GM19455 (cell line): ENCODE measurements at regions not wholly inside any gene's neighbourhood (a gene's known extent, or its start where the extent isn't known, plus 50 kb on each side); places are given as distances from the start of the nearest gene placed in this dataset.
"Not testable (repeated sequence)": the region's sequence is repeated elsewhere in the genome, so short reads cannot be mapped to it uniquely, and the experiment has no call there.

ENCODE experiments used
- ATAC-seq: cut with Tn5 transposase; IDR thresholded peaks from one replicate; pipeline ENCODE4 v1.9.1; 2021; ENCODE audit not compliant: unreplicated experiment

DNA sequence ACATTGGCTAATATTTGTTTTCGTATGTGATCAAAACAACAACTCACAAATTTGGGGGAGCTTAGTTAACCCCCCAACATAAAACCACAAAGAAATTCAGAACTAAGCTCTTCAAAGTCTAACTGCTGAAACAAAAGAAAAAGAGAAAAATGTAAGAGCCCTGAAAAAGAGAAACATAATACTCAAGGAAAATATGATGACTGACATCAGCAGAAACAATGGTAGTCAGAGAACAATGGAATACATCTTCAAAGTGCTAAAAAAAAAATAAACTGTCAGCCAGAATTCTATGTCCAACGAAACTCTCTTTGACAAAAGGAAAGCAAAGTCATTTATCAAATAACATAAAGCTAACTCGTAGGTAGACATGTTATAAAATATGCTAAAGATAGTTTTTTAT lies 566.3 kb upstream of the GRAMD2B start:
- ATAC-seq = no peak

DNA sequence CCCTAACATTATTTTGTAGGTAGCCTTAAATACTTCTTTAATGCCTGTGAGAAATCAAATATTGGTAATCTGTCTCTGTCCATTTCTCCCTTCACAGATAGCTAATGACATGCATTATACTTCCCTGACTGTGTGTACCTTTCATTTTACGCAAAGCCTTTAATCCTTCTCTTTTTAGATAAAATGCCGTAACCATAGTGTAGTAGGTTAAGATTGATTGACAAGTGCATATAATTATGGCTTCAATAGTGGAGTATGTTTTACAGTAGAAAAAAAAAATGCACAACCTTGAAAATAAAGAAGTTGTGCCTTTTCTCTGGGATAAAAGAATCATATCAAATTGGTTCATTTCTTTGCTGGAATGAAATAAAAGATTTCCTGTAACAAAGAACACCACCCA lies 559.6 kb upstream of the GRAMD2B start:
- no peak for ATAC-seq

DNA sequence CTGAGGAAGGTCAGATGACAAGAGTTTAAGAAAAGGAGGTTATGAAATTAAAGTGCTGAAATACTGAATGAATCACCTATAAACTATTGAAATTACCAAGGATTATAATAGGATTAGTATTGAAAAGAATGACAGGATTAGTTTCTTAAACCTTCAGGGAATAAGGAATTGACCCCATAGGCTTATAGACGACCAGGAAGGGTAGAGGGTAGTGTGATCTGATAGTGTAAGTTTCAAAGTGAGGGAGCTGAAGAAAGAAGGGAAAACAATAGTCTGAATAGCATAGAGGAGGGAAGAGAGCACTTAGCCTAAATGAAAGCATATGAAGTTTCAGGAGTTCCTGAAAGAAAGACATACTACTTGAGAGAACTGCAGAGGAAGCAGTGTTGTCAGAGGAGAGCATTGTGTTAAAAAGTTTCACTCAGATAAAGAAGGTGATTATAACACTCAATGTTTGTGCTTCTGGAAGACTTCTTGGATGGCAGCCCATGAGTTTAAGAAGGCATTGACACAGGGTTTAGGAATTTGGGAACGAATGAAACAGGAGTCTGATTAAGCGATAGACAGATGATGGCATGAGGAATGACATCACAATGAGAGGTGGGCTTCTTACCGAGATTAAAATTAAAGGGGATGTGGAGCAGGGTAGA lies 557.9 kb upstream of the GRAMD2B start:
- ATAC-seq = no peak

DNA sequence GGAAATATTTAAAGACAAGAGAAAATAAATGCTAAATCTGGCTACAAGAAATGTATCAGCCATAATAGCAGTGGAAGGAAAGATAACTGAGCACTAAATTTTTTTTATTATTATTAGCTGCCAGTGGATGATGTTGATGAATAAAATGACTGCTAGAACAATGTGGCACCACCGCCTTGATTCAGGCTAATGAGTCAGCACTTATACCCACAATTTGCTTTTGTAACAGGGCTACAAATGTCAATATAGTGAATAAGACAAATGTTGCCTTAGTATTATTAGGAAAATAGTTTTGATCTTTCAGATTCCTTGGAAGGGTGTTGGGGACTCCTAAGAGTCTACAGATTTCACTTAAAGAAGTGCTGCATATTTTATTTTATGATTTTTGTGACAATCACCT lies 555.2 kb upstream of the GRAMD2B start:
- ATAC-seq = no peak

DNA sequence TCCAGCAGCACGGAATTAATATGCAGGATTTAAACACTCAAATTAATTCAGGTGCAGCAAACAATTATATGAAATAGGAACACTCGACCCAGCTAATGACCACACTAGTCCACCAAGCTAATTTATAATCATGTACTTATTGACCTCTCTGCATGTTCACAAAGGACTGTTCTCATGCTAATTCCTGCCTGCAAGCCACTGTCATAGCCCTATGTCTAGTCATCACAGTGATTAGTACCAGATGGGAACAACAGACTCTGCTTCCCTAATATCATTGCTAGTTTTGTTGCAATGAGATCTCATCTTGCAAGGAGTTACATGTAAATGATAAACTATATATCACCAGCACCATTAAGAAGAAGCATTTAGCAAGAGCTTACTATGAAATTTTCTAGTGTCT lies 553.0 kb upstream of the GRAMD2B start:
- ATAC-seq = no peak

DNA sequence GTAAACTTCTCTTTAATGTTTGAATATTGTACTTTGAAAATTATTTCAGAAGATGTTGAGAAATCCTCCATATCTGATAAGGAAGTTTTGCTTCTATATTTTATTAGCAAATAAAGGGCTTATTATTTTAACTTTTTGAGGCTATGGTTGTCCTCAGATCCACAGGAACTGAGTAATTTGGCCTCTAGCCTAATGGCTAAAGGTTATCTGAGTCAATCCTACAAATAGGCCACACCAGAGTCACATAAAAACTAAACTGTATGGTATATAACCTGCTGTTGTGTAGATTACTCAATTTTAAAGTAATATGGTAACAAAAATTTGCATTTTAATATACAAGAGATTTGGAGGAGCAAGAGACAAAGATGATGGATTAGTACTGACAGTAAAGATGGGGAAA lies 549.2 kb upstream of the GRAMD2B start:
- no peak for ATAC-seq

DNA sequence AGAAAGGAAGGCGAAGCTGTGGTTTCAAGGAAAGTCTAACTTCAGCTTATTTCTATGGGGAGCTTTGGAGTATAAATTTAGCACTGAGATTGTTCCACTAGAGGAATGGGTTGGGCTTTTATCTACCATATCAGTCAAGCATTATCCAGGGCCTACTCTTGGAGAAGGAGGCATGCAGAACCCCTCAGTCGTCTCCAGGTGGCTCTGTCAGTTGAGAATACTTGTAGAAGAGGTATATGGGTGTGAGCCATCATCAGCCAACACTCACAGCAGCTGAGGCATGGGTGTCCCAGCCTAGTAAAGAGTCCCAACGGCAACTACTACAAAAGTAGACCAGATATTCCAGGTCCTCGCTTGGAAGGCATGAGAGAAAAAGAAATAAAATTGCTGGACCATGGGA lies 548.5 kb upstream of the GRAMD2B start:
- no peak for ATAC-seq

DNA sequence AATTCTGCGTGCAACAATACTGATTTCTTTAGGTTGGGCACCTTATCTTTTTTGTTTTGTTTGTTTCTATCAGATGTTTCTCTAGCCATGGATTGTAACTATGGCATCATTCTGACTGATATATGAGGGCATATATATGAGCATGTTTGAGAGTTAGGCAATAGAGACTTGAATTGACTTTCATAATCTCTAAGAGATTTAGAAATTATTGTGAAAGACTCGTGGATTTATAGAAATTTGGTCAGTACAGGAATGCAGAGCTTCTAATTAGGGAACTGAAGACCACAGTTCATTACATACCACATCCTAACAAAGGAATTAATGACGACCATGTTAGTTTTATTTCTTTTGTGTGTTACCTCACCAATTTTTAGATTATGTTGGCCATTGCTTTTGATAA lies 546.0 kb upstream of the GRAMD2B start:
- no peak for ATAC-seq

DNA sequence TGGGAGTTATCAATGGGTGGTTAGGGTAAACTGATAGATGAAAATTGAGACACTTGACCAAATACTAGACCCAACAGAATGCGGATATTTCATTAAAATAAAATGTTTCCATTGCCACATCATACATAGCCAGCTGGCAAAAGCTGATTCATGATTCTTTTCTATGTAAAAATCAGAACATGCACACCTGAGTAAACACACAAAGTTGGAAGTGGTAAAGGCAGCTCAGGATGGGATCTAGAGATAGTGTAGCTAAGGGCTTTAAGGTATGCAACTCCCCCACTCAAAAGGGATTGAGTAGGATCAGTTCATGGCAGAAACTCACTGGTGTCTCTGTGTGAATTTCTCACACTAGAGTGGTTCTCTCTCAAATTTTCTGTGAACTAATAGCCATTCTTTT lies 541.1 kb upstream of the GRAMD2B start:
- ATAC-seq = no peak

DNA sequence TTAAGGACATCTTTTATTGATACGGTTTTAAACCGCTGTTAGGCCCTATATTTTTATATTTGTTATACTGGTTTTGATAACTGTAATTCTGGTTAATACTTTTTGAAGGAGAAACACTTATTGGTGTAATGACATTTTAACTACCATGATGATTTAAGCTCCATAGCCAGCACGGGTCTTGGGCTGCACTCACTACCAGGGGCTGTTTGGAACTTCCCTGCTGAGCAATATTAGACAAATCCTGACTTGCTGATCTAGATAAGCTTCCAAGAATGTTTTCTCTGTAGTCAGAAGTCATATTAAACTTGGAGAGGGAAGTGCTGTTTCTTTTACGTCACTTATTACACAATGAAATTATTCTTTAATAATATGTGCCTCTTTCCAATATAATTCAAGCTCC lies 540.0 kb upstream of the GRAMD2B start:
- no peak for ATAC-seq

DNA sequence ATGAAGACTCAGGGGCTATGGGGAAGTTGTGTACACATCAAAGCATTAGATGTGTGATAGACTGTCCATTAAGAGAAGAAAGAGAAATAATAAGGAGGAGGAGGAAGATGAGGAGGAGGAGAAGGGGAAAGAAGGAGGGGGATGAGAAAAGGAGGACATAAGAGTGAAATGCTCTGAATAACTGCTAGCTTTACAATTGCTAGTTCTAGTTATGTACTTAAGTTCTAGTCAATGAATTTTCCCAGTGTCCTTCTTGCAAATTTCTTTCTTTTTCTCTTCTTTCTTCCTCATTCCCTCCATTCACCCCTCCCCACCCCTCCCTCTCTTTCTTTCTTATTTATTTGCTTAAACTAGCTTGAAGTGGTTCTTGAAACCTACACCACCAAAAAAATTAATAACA lies 534.9 kb upstream of the GRAMD2B start:
- ATAC-seq = no peak

DNA sequence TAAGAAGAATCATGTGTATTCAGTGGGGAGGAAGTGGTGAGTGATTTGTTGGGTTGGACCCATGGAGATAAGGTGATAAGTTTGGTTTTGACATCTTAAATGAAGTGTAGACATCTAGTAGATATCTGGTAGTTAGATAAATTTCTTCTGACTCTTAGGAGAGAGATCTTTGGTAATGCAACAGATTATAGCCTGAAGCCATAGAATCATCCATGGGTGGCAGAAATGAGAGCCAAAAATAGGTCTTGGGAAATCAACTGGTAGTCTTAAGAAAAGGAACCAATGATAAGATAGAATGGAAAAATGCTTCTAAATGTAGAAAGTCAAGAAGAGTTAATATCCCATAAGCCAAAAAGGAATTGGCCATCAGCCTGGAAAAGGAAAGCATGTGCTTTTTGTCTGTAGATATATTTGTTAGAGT lies 532.7 kb upstream of the GRAMD2B start:
- ATAC-seq = no peak

DNA sequence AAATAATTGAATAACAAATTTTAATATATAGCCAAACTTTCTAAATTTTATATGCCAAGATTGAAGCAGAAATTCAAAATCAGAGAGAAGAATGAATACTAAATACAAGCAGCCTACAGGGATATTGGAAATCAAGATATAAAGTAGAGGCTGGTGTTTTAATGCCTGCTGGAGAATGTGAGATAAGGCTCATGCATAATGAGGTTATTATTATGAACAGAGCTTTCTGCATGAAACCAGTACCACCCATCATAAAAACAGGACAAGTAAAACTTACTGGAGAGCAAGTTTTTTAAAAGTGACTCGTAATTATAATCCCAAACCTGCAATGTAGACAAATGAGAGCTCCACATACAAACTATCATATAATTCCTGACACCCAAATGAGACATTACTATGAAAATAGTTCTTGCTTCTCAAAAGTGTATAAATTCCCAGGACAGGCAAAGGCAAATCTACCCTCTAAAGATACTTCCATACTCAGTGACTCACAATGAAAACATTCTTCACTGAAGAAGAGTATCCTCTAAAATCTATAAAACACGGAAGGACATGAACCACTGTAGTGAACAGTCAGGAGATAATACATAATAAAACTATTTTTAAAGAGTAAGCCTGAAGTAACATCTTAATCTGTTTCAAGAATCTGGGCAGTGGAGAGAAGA lies 532.0 kb upstream of the GRAMD2B start:
- no peak for ATAC-seq

DNA sequence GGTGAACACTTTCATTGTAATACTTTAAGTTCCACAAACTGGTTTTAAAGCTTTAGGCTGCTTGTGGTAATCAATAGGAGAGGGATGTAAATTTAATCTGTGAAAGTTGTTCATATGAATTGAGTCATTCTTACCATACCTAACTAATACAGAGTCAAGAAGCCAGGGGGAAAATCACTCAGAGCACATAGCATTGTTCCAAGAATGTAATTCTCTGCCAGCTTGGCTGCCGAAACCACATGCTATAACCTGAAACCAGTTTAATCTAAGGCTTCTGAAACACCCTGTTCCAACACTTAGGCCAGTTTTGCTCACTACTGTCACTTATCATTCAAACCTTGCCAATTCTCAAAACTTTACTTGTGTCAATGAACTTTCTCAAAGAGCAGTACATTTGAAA lies 528.8 kb upstream of the GRAMD2B start:
- no peak for ATAC-seq

DNA sequence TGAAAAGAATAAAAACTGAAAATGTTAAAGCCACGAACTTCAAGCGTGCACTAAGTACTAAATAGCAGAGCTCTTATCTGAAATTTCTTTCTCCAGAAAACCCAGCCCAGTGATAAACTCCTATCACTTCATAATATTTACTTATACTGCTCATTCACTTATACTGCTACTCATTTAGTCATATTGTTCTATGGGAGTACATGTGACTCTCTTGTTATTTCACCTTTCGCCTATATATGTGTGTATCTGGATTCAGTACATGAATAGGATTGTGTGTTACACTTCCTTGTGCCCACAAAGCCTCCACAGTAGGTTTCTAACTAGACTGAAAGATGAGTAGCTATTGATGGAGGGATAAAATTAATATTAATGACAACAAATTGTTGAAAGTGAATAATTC lies 526.8 kb upstream of the GRAMD2B start:
- ATAC-seq = no peak

DNA sequence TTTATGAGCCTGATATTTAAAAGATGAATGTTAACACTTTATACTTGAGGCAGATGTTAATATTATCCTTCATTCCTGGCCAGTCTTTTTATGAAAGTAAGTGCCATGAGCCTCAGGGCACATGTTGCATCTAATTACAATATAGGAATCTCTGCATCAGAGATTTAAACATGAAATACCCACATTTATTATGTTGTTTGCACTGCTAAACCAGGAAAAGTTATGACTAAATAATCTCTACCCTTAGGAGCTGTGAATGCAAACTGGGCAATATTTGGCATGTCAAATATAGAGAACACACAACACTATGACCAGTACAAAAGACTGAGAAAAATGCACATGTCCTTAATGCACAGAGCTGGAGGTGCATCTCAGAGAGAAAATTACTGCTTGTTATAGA lies 526.1 kb upstream of the GRAMD2B start:
- no peak for ATAC-seq

DNA sequence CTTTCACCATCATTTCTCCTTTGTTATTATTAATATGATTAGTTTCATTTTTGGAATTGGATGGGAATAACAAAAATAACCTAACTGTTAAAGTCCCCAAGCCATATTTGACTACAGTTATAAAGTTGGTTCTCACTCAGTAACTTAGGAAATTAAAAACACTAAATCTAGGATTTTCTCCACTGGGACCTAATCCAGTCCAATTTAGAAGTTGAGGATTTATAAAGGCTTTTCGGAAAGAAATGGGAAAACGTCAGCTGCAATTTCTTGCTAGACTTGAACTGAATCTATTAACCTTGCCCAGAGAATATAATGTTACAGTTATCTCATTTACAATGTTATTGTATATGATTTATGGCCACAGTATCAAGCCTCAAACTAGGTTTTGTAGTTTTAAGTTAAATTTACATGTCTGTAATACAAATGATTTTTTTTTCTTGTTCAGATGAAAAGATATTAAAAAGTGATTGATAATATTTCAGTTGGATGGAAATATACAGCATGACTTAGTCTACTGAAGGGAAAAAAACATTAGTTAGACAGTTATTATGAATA lies 524.3 kb upstream of the GRAMD2B start:
- no peak for ATAC-seq

DNA sequence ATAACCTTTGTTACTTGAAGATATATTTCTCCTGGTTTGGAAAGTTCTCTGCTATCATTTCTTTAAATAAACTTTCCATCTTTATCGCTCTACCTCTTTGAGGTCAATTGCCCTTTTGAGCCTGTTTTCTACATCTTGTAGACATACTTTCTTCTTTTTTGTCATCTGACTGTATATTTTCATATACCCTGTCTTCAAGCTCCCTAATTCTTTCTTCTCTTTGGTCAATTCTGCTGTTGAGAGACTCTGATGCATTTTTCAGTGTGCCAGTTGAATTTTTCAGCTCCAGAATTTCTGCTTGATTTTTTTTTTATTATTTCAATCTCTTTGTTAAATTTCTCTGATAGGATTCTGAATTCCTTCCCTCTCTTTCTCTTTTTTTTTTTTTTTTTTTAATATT lies 511.2 kb upstream of the GRAMD2B start:
- no peak for ATAC-seq

DNA sequence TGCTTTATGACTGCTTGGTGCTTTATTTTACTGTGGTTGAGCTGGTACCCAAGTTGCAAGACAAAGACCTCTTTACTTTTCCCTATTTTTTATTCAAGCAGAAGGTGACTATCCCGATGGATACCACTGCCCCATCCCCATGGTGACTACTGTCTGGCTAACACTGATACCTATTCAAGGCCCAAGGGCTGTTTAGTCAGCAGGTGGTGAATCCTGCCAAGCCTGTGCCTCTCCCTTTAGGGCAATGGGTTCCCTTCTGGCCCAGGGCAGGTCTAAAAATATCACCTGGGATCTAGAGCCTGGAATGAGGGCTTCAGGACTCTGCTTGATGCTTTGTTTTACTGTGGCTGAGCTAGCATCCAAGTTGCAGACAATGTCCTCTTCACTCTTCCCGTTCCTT lies 510.0 kb upstream of the GRAMD2B start:
- no peak for ATAC-seq

DNA sequence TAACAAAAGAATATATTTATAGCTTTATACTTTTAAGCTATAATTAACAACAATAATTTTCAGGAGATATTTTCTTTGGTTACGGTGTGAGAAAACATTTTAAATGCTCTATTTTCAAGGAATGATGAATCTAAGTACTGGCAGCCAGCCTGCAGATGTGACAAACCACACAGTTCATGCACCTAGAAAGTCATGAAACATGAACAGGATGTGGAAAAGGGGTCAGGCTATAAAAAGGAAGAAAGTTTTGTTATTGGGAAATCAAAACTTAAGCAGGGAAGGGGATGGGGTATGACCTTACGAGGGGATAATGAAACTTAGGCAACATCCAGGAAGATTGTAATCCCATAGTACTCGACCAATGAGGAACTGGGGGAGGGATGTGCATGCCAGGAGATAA lies 508.7 kb upstream of the GRAMD2B start:
- ATAC-seq = no peak

DNA sequence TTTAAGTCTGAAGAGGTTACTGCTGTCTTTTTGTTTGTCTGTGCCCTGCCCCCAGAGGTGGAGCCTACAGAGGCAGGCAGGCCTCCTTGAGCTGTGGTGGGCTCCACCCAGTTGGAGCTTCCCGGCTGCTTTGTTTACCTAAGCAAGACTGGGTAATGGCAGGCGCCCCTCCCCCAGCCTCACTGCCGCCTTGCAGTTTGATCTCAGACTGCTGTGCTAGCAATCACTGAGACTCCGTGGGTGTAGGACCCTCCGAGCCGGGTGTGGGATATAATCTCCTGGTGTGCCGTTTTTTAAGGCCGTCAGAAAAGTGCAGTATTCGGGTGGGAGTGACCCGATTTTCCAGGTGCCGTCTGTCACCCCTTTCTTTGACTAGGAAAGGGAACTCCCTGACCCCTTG lies 499.3 kb upstream of the GRAMD2B start:
- not testable (repeated sequence) for ATAC-seq

DNA sequence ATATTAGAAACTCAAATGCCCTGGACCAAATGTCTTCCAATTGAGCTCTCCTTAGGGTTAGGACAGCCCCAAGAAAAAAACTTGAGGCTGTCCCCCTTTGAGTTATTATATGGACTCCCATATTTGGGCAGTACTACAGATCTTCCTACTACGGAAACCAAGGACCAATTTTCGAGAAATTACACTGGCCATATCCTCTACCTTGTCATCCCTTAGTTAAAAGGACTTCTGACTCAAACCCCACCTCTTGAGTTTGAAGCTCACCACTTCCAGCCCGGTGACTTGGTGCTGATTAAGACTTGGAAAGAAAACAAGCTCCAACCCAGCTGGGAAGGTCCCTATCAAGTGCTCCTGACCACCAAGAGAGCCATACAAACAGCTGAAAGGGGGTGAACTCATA lies 497.0 kb upstream of the GRAMD2B start:
- no peak for ATAC-seq

DNA sequence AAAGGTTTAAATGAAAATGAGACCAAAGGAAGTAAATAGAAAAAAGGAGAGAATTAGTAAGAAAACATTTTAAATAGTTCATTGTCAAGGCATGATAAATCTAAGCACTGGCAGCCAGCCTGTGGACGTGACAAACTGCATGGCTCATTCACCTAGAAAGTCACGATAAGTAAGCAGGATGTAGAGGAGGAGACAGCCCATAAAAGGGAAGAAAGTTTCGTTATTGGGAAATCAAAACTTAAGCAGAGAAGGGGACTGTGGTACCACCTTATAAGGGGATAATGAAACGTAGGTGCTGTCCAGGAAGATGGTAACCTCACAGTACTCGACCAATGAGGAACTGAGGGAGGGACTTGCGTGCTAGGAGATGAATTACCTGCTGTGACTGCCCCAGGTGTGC lies 494.5 kb upstream of the GRAMD2B start:
- no peak for ATAC-seq
